Ovary (tissue), 3 donors: ENCODE measurements at regions not wholly inside any gene's neighbourhood (a gene's known extent, or its start where the extent isn't known, plus 50 kb on each side); places are given as distances from the start of the nearest gene placed in this dataset.

Source experiments
- EP300 ChIP-seq: sonication (generic); formaldehyde crosslinking; IDR thresholded peaks from one replicate; pipeline ENCODE4 v1.6.1; 2017; ENCODE audit warnings: antibody characterized with exemption
- TF ChIP-seq, protein P1 (sequence below), 3 donors: fragments of 450-650 bp in 2 of 3; fragments of 200-600 bp in 1 of 3; IDR thresholded peaks; one replicate each; pipeline versions ENCODE4 v1.5.1 to v1.8.0; 2016 to 2022; ENCODE audit warnings: antibody characterized with exemption in 3 of 3, mild to moderate bottlenecking in 1 of 3
- donor health status: DM: no; HTN: no; CAD: no.

GRCh38 chr3:144058713-144059112, 87.1 kb downstream of the DIPK2A start:
- no peak for TF ChIP-seq EP300
- TF ChIP-seq, protein P1, sequence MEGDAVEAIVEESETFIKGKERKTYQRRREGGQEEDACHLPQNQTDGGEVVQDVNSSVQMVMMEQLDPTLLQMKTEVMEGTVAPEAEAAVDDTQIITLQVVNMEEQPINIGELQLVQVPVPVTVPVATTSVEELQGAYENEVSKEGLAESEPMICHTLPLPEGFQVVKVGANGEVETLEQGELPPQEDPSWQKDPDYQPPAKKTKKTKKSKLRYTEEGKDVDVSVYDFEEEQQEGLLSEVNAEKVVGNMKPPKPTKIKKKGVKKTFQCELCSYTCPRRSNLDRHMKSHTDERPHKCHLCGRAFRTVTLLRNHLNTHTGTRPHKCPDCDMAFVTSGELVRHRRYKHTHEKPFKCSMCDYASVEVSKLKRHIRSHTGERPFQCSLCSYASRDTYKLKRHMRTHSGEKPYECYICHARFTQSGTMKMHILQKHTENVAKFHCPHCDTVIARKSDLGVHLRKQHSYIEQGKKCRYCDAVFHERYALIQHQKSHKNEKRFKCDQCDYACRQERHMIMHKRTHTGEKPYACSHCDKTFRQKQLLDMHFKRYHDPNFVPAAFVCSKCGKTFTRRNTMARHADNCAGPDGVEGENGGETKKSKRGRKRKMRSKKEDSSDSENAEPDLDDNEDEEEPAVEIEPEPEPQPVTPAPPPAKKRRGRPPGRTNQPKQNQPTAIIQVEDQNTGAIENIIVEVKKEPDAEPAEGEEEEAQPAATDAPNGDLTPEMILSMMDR (IDR thresholded peaks at IDR 0.05) = no peak
